ES-I3 (cell line): ENCODE measurements at regions not wholly inside any gene's neighbourhood (a gene's known extent, or its start where the extent isn't known, plus 50 kb on each side); places are given as distances from the start of the nearest gene placed in this dataset.

Experiments
- H3K36me3 ChIP-seq: 2 replicates; pipeline ENCODE4 v1.6.1; 2013; ENCODE audit warnings: mild to moderate bottlenecking, low read length, control low read depth, moderate library complexity; ENCODE audit not compliant: insufficient read depth
- H3K4me1 ChIP-seq: 2 replicates; pipeline ENCODE4 v1.6.1; 2013; ENCODE audit warnings: mild to moderate bottlenecking, control low read depth, low read length; ENCODE audit not compliant: insufficient read depth
- H3K9ac ChIP-seq: 2 replicates; pipeline ENCODE4 v1.6.1; 2013; ENCODE audit warnings: low read depth, mild to moderate bottlenecking, low read length, moderate library complexity
- H3K9me3 ChIP-seq: 2 replicates; pipeline ENCODE4 v1.6.1; 2013; ENCODE audit warnings: mild to moderate bottlenecking, low read length, moderate library complexity; ENCODE audit not compliant: control insufficient read depth, insufficient read depth

GRCh38 chr16:80046261-80046660, 445.7 kb upstream of the MAF start:
- H3K36me3 ChIP-seq = no peaks in the 10 kb centered on the region
- no peaks in the 10 kb centered on the region for H3K9me3 ChIP-seq
- no peak overlapping the region for H3K9ac ChIP-seq
- no peaks in the 10 kb centered on the region for H3K4me1 ChIP-seq

GRCh38 chr16:80045861-80046260, 445.3 kb upstream of the MAF start:
- H3K36me3 ChIP-seq = no peaks in the 10 kb centered on the region

GRCh38 chr16:80041410-80041809, 440.9 kb upstream of the MAF start:
- H3K36me3 ChIP-seq = no peaks in the 10 kb centered on the region
- no peaks in the 10 kb centered on the region for H3K4me1 ChIP-seq
- H3K9ac ChIP-seq = no peak overlapping the region
- H3K9me3 ChIP-seq = peaks cover 2% of the 10 kb centered on the region; the same call in 1 of the 2 replicates

More at GRCh38 chr16:80045861-80046260, 445.3 kb upstream of the MAF start:
- H3K9me3 ChIP-seq = no peaks in the 10 kb centered on the region
- no peak overlapping the region for H3K9ac ChIP-seq
- no peaks in the 10 kb centered on the region for H3K4me1 ChIP-seq

GRCh38 chr16:80040814-80041213, 440.3 kb upstream of the MAF start:
- H3K4me1 ChIP-seq = no peaks in the 10 kb centered on the region
- H3K9ac ChIP-seq = no peak overlapping the region
- peaks cover 2% of the 10 kb centered on the region; the same call in 1 of the 2 replicates for H3K9me3 ChIP-seq
- H3K36me3 ChIP-seq = no peaks in the 10 kb centered on the region

- Histone ChIP-seq H3K9me3 (peaks cover 2% of the 10 kb centered on the region; the same call in 1 of the 2 replicates), H3K36me3 (no peaks in the 10 kb centered on the region), H3K4me1 (no peaks in the 10 kb centered on the region), H3K9ac (no peak overlapping the region)
Measured at GRCh38 chr16:80040413-80040812, 439.9 kb upstream of the MAF start.

- H3K4me1 ChIP-seq = no peaks in the 10 kb centered on the region
- no peaks in the 10 kb centered on the region for H3K36me3 ChIP-seq
- H3K9me3 ChIP-seq = peaks cover 2% of the 10 kb centered on the region; the same call in 1 of the 2 replicates
- H3K9ac ChIP-seq = no peak overlapping the region
Measured at GRCh38 chr16:80039777-80040176, 439.2 kb upstream of the MAF start.

GRCh38 chr16:80038566-80038965, 438.0 kb upstream of the MAF start:
- no peak overlapping the region for H3K9ac ChIP-seq
- H3K4me1 ChIP-seq = no peaks in the 10 kb centered on the region
- peaks cover 2% of the 10 kb centered on the region; the same call in 1 of the 2 replicates for H3K9me3 ChIP-seq
- H3K36me3 ChIP-seq = no peaks in the 10 kb centered on the region

GRCh38 chr16:80034948-80035663, 434.6 kb upstream of the MAF start:
- H3K36me3 ChIP-seq = no peaks in the 10 kb centered on the region
- no peak overlapping the region for H3K9ac ChIP-seq
- H3K4me1 ChIP-seq = no peaks in the 10 kb centered on the region
- peaks cover 2% of the 10 kb centered on the region; the same call in 1 of the 2 replicates for H3K9me3 ChIP-seq

- Histone ChIP-seq H3K36me3 (no peaks in the 10 kb centered on the region), H3K9ac (no peak overlapping the region), H3K4me1 (no peaks in the 10 kb centered on the region), H3K9me3 (peaks cover 2% of the 10 kb centered on the region; the same call in 1 of the 2 replicates)
Measured at GRCh38 chr16:80034469-80034826, 433.9 kb upstream of the MAF start.

GRCh38 chr16:80033783-80034468, 433.4 kb upstream of the MAF start:
- Histone ChIP-seq H3K9ac (no peak overlapping the region), H3K4me1 (no peaks in the 10 kb centered on the region; the same call in 1 of the 2 replicates), H3K9me3 (no peaks in the 10 kb centered on the region), H3K36me3 (no peaks in the 10 kb centered on the region)

- H3K4me1 ChIP-seq = peaks cover 10% of the 10 kb centered on the region
- no peaks in the 10 kb centered on the region for H3K9me3 ChIP-seq
- no peak overlapping the region for H3K9ac ChIP-seq
- H3K36me3 ChIP-seq = no peaks in the 10 kb centered on the region
Measured at GRCh38 chr16:80029761-80030481, 429.4 kb upstream of the MAF start.

GRCh38 chr16:80029381-80029630, 428.8 kb upstream of the MAF start:
- Histone ChIP-seq H3K36me3 (no peaks in the 10 kb centered on the region), H3K9me3 (no peaks in the 10 kb centered on the region)

GRCh38 chr16:80028581-80029380, 428.2 kb upstream of the MAF start:
- Histone ChIP-seq H3K36me3 (no peaks in the 10 kb centered on the region), H3K4me1 (peaks cover 10% of the 10 kb centered on the region), H3K9me3 (no peaks in the 10 kb centered on the region), H3K9ac (no peak overlapping the region)

More at GRCh38 chr16:80029381-80029630, 428.8 kb upstream of the MAF start:
- peaks cover 10% of the 10 kb centered on the region for H3K4me1 ChIP-seq
- H3K9ac ChIP-seq = no peak overlapping the region
